ENCODE measurements at regions not wholly inside any gene's neighbourhood (a gene's known extent, or its start where the extent isn't known, plus 50 kb on each side); places are given as distances from the start of the nearest gene placed in this dataset.

DNA sequence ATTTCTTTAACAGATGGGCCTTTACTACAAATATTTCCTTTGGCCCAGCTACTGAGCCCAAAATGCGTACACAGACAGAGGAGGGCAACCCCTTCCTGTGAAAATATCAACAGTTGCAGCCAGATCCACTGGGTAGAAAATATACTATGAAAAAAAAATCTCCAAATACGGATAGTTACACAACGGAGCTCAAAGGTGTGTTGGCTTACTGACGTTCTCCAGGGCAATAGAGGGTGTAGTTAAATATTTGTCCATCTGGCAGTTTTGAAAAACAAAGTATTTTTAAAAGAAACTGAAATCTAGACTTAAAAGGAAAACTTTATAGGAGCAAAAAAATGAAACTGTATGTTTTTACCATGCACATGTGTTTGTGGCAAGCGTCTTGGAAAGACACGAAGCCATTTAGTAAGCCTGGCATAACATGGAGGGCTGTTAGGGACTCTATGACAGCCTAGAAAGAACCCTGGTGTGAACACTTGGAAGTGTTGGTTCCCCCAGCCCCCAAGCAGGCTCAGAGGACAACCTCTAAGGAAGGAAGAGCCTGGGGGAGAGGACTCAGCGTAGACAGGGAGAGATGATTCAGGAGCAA, 157.8 kb upstream of the TRPM3 start:
- CTCF ChIA-PET, result no interaction called here
- no peak for TF ChIP-seq EZH2phosphoT487 (IDR thresholded peaks at IDR 0.05; ENCODE audit: borderline replicate concordance, low read length)
- TF ChIP-seq, protein P1, sequence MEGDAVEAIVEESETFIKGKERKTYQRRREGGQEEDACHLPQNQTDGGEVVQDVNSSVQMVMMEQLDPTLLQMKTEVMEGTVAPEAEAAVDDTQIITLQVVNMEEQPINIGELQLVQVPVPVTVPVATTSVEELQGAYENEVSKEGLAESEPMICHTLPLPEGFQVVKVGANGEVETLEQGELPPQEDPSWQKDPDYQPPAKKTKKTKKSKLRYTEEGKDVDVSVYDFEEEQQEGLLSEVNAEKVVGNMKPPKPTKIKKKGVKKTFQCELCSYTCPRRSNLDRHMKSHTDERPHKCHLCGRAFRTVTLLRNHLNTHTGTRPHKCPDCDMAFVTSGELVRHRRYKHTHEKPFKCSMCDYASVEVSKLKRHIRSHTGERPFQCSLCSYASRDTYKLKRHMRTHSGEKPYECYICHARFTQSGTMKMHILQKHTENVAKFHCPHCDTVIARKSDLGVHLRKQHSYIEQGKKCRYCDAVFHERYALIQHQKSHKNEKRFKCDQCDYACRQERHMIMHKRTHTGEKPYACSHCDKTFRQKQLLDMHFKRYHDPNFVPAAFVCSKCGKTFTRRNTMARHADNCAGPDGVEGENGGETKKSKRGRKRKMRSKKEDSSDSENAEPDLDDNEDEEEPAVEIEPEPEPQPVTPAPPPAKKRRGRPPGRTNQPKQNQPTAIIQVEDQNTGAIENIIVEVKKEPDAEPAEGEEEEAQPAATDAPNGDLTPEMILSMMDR (conservative IDR thresholded peaks at IDR 0.05; ENCODE audit: low read depth, low read length), result no peak

DNA sequence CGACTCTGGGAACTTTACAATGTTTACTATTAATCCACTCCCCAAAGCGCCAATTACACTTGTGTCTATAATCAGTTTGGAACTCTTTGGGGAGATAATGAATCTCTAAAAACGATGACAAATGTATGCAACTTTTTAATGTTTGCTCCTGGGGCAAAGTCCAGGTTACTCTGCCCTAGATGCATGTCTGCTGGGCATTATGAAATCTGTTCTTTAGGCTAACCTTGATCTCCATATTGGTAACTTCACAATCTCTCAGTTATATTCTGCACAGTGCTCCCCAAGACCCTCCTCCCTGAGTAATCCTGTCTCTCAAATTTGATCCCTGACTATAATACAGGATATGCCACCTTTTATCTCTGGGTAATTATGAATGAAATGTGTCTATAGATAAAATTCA, 152.2 kb upstream of the TRPM3 start:
- Histone ChIP-seq H3K27ac (ENCODE audit: low read length) (no peak overlapping the region), H3K4me2 (ENCODE audit: low read length) (no peak overlapping the region), H3K9me3 (ENCODE audit: low read length) (no peaks in the 10 kb centered on the region), H4K20me1 (ENCODE audit: low read length) (no peaks in the 10 kb centered on the region), H3K36me3 (ENCODE audit: low read depth, low read length) (no peaks in the 10 kb centered on the region), H3K9ac (ENCODE audit: low read length) (no peak overlapping the region), H3K79me2 (ENCODE audit: low read length) (no peaks in the 10 kb centered on the region), H2AFZ (ENCODE audit: low read length) (no peak overlapping the region), H3K4me1 (ENCODE audit: insufficient read depth, low read length) (no peaks in the 10 kb centered on the region), H3K4me3 (ENCODE audit: low read length) (no peak overlapping the region), H3K27me3 (ENCODE audit: low read length) (peaks cover 12% of the 10 kb centered on the region; the same call in 1 of the 2 replicates), H3K9me2 (replicated peaks; ENCODE audit: low read length) (no peaks in the 10 kb centered on the region), H3F3A (ENCODE audit: low read length, unreplicated experiment) (no peaks in the 10 kb centered on the region)
- ChIA-PET POLR2A (ENCODE audit: unreplicated experiment) (no interaction called here), CTCF (no interaction called here)
- no peak for ATAC-seq
- no peak for DNase-seq
- TF ChIP-seq EZH2phosphoT487 (IDR thresholded peaks at IDR 0.05; ENCODE audit: borderline replicate concordance, low read length), result no peak
- no peak for TF ChIP-seq EZH2 (IDR thresholded peaks at IDR 0.05; ENCODE audit: low read length, unreplicated experiment)
- TF ChIP-seq, protein P1 (conservative IDR thresholded peaks at IDR 0.05; ENCODE audit: low read depth, low read length), result no peak
- no TSS peak for BruUV-seq (replicated peaks)
- intact Hi-C loops (cut with micrococcal nuclease), result no loop called here

More for the DNA sequence above, 157.8 kb upstream of the TRPM3 start:
- H3K27me3 ChIP-seq (ENCODE audit: low read length), result peaks cover 12% of the 10 kb centered on the region; the same call in 1 of the 2 replicates
- H3K4me1 ChIP-seq (ENCODE audit: insufficient read depth, low read length), result no peaks in the 10 kb centered on the region
- no peak overlapping the region for H3K9ac ChIP-seq (ENCODE audit: low read length)
- ATAC-seq (no peak), DNase-seq (no peak)
- intact Hi-C loops (cut with micrococcal nuclease), result no loop called here
- no peaks in the 10 kb centered on the region for H4K20me1 ChIP-seq (ENCODE audit: low read length)
- H3K9me3 ChIP-seq (ENCODE audit: low read length), result no peaks in the 10 kb centered on the region
- no peak overlapping the region for H3K27ac ChIP-seq (ENCODE audit: low read length)
- no peak overlapping the region for H3K4me2 ChIP-seq (ENCODE audit: low read length)
- no peaks in the 10 kb centered on the region for H3K36me3 ChIP-seq (ENCODE audit: low read depth, low read length)
- POLR2A ChIA-PET (ENCODE audit: unreplicated experiment), result no interaction called here
- H3K9me2 ChIP-seq (replicated peaks; ENCODE audit: low read length), result no peaks in the 10 kb centered on the region
- BruUV-seq (replicated peaks), result no TSS peak
- H2AFZ ChIP-seq (ENCODE audit: low read length), result no peak overlapping the region
- H3K4me3 ChIP-seq (ENCODE audit: low read length), result no peak overlapping the region
- H3F3A ChIP-seq (ENCODE audit: low read length, unreplicated experiment), result no peaks in the 10 kb centered on the region
- H3K79me2 ChIP-seq (ENCODE audit: low read length), result no peaks in the 10 kb centered on the region

DNA sequence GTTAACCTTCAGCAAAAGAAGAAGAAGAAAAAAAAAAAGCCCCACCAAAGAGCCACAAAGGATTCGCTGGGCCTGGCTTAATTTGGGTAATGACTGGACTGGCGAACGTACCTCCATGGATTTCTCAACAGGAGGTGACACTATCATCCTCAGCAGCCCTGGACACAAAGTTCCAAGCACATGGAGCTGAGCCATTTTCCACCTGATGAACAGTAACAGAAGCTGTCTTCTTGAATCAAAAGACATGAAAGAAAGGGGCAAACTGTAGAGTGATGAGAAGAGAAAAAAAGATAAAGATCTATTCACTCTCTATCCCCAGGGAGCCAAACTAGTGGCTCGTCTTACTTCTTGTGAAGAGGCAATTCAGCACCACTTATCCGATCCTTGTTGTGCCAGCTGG, 150.2 kb upstream of the TRPM3 start:
- Histone ChIP-seq H3F3A (ENCODE audit: low read length, unreplicated experiment) (no peaks in the 10 kb centered on the region), H3K27me3 (ENCODE audit: low read length) (no peaks in the 10 kb centered on the region), H3K9me3 (ENCODE audit: low read length) (no peaks in the 10 kb centered on the region), H3K79me2 (ENCODE audit: low read length) (no peaks in the 10 kb centered on the region), H3K4me1 (ENCODE audit: insufficient read depth, low read length) (no peaks in the 10 kb centered on the region), H3K9ac (ENCODE audit: low read length) (no peak overlapping the region), H2AFZ (ENCODE audit: low read length) (no peak overlapping the region), H3K9me2 (replicated peaks; ENCODE audit: low read length) (no peaks in the 10 kb centered on the region), H4K20me1 (ENCODE audit: low read length) (no peaks in the 10 kb centered on the region), H3K4me2 (ENCODE audit: low read length) (no peak overlapping the region), H3K4me3 (ENCODE audit: low read length) (no peak overlapping the region), H3K27ac (ENCODE audit: low read length) (no peak overlapping the region), H3K36me3 (ENCODE audit: low read depth, low read length) (no peaks in the 10 kb centered on the region)
- CTCF ChIA-PET, result no interaction called here
- DNase-seq (no peak), ATAC-seq (no peak)
- TF ChIP-seq, protein P1 (conservative IDR thresholded peaks at IDR 0.05; ENCODE audit: low read depth, low read length), result no peak
- TF ChIP-seq EZH2 (IDR thresholded peaks at IDR 0.05; ENCODE audit: low read length, unreplicated experiment), result no peak
- no peak for TF ChIP-seq EZH2phosphoT487 (IDR thresholded peaks at IDR 0.05; ENCODE audit: borderline replicate concordance, low read length)
- POLR2A ChIA-PET (ENCODE audit: unreplicated experiment), result no interaction called here
- no TSS peak for BruUV-seq (replicated peaks)
- intact Hi-C loops (cut with micrococcal nuclease), result no loop called here

Data from PC-3 (cell line).